OCI-LY7 (cell line): ENCODE measurements at regions not wholly inside any gene's neighbourhood (a gene's known extent, or its start where the extent isn't known, plus 50 kb on each side); places are given as distances from the start of the nearest gene placed in this dataset.

Experiments
- BruUV-seq: library from RNA; stranded (reverse); fragments of 400-500 nt; replicated peaks from 2 replicates; lab custom pipeline; 2021; lab: Mats Ljungman, UMichigan
- CTCF ChIA-PET: fragments of 300-600 bp; sonication (Branson Sonifier 250); formaldehyde crosslinking; loops from one replicate; lab custom pipeline; 2022; ENCODE audit warnings: antibody characterized with exemption; ENCODE audit not compliant: unreplicated experiment; lab: Charles Lee
- POLR2A ChIA-PET: fragments of 300-600 bp; sonication (Branson Sonifier 250); formaldehyde crosslinking; loops from one replicate; lab custom pipeline; 2022; ENCODE audit warnings: antibody characterized with exemption; lab: Charles Lee
- DNase-seq: peaks from one replicate; pipeline ENCODE4 v3.0.0-alpha.2; 2015; ENCODE audit warnings: low spot score
- H2AFZ ChIP-seq: fragments of 200-600 bp; sonication (generic), shearing (Covaris generic); 2 replicates; pipeline ENCODE4 v1.6.1; 2014; ENCODE audit warnings: mild to moderate bottlenecking, antibody characterized with exemption, low read length, moderate library complexity
- H3K27ac ChIP-seq: fragments of 200-600 bp; sonication (generic); 2 replicates; pipeline ENCODE4 v1.5.1; 2014; ENCODE audit warnings: mixed run types, low read depth, mild to moderate bottlenecking, moderate library complexity, low read length, inconsistent platforms; ENCODE audit not compliant: poor library complexity, severe bottlenecking
- H3K36me3 ChIP-seq: fragments of 200-600 bp; sonication (generic); 2 replicates; pipeline ENCODE4 v1.6.1; 2014; ENCODE audit warnings: mild to moderate bottlenecking, antibody characterized with exemption, low read length, moderate library complexity, mixed read lengths; ENCODE audit not compliant: insufficient read depth
- H3K4me1 ChIP-seq: fragments of 200-600 bp; sonication (generic); 2 replicates; pipeline ENCODE4 v1.5.1; 2014; ENCODE audit warnings: mild to moderate bottlenecking, low read length; ENCODE audit not compliant: insufficient read depth, poor library complexity, severe bottlenecking
- H3K4me2 ChIP-seq: fragments of 200-600 bp; sonication (generic); 2 replicates; pipeline ENCODE4 v1.6.1; 2014; ENCODE audit warnings: mild to moderate bottlenecking, low read length
- H3K4me3 ChIP-seq: fragments of 200-600 bp; sonication (generic); 2 replicates; pipeline ENCODE4 v1.5.1; 2014; ENCODE audit warnings: mild to moderate bottlenecking, low read depth, low read length; ENCODE audit not compliant: poor library complexity, severe bottlenecking
- H3K79me2 ChIP-seq: fragments of 200-600 bp; sonication (generic); 2 replicates; pipeline ENCODE4 v1.6.1; 2016; ENCODE audit warnings: low read depth, mild to moderate bottlenecking, low read length, moderate library complexity, mixed read lengths; ENCODE audit not compliant: insufficient read depth
- H3K9me2 ChIP-seq: fragments of 200-600 bp; sonication (generic); 2 replicates; pipeline ENCODE4 v1.6.1; 2016; ENCODE audit warnings: mild to moderate bottlenecking, low read length, mixed read lengths; ENCODE audit not compliant: insufficient read depth
- H3K9me3 ChIP-seq: fragments of 200-600 bp; sonication (generic); 2 replicates; pipeline ENCODE4 v1.6.1; 2014; ENCODE audit warnings: mild to moderate bottlenecking, mixed run types, low read length, mixed read lengths
- H4K20me1 ChIP-seq: fragments of 200-600 bp; sonication (generic); 2 replicates; pipeline ENCODE4 v1.6.1; 2014; ENCODE audit warnings: mild to moderate bottlenecking, antibody characterized with exemption, low read length, moderate library complexity, mixed read lengths; ENCODE audit not compliant: insufficient read depth
- CTCF ChIP-seq: fragments of 200-600 bp; sonication (generic); conservative IDR thresholded peaks from 2 replicates; pipeline ENCODE4 v1.5.1; 2014; ENCODE audit warnings: mild to moderate bottlenecking, antibody characterized with exemption, low read length, moderate library complexity, mixed read lengths
- EZH2phosphoT487 ChIP-seq: fragments of 200-600 bp; sonication (generic); IDR thresholded peaks from 2 replicates; pipeline ENCODE4 v1.6.1; 2018; ENCODE audit warnings: low read depth, borderline replicate concordance, mild to moderate bottlenecking, mixed run types, antibody characterized with exemption, low read length, moderate library complexity, mixed read lengths
- intact Hi-C: fragments of 100-400 bp; cut with micrococcal nuclease; formaldehyde crosslinking; loops from one replicate; pipeline ENCODE4 v1.10.0; 2022; ENCODE audit not compliant: unreplicated experiment

GRCh38 chr11:109752212-109752825 is 330.3 kb downstream of the C11orf87 start:
- TF ChIP-seq EZH2phosphoT487 (no peak), CTCF (no peak)
- ChIA-PET CTCF (interaction anchor here (0.5 kb wide), 1 partner anchor 223 kb away, joined by 3 read pairs; no protein-coding TSS in a partner anchor), POLR2A (no interaction called here)
- H2AFZ ChIP-seq = no peak overlapping the region
- no peaks in the 10 kb centered on the region for H3K4me1 ChIP-seq
- H3K36me3 ChIP-seq = no peaks in the 10 kb centered on the region
- H3K9me2 ChIP-seq = no peaks in the 10 kb centered on the region
- intact Hi-C loops = no loop called here
- DNase-seq = no peak
- H3K79me2 ChIP-seq = no peaks in the 10 kb centered on the region
- H3K4me3 ChIP-seq = no peak overlapping the region
- H3K4me2 ChIP-seq = no peak overlapping the region
- H4K20me1 ChIP-seq = no peaks in the 10 kb centered on the region
- no peaks in the 10 kb centered on the region for H3K9me3 ChIP-seq
- H3K27ac ChIP-seq = no peak overlapping the region
- no TSS peak for BruUV-seq

- ChIA-PET CTCF (no interaction called here), POLR2A (no interaction called here)
- BruUV-seq = no TSS peak
- no peak overlapping the region for H3K27ac ChIP-seq
- no peak overlapping the region for H3K4me2 ChIP-seq
- no peaks in the 10 kb centered on the region for H3K9me2 ChIP-seq
- H2AFZ ChIP-seq = no peak overlapping the region
- H3K4me3 ChIP-seq = no peak overlapping the region
- H3K9me3 ChIP-seq = no peaks in the 10 kb centered on the region
- intact Hi-C loops = no loop called here
- no peak for TF ChIP-seq EZH2phosphoT487
- TF ChIP-seq CTCF = no peak
- no peaks in the 10 kb centered on the region for H3K36me3 ChIP-seq
- DNase-seq = no peak
- H3K4me1 ChIP-seq = no peaks in the 10 kb centered on the region
- no peaks in the 10 kb centered on the region for H4K20me1 ChIP-seq
- H3K79me2 ChIP-seq = no peaks in the 10 kb centered on the region
Measured at GRCh38 chr11:109756521-109756920, 334.5 kb downstream of the C11orf87 start.

- Histone ChIP-seq H3K4me2 (no peak overlapping the region), H3K79me2 (no peaks in the 10 kb centered on the region), H3K4me3 (no peak overlapping the region), H3K4me1 (no peaks in the 10 kb centered on the region), H3K9me3 (no peaks in the 10 kb centered on the region), H2AFZ (no peak overlapping the region), H3K9me2 (no peaks in the 10 kb centered on the region), H3K27ac (no peak overlapping the region), H3K36me3 (no peaks in the 10 kb centered on the region), H4K20me1 (no peaks in the 10 kb centered on the region)
- ChIA-PET POLR2A (no interaction called here), CTCF (no interaction called here)
- TF ChIP-seq CTCF (no peak), EZH2phosphoT487 (no peak)
- DNase-seq = no peak
- intact Hi-C loops = no loop called here
- BruUV-seq = no TSS peak
Measured at GRCh38 chr11:109756951-109757350, 335.0 kb downstream of the C11orf87 start.
